Renal pelvis (tissue), 1 donor: ENCODE measurements at regions not wholly inside any gene's neighbourhood (a gene's known extent, or its start where the extent isn't known, plus 50 kb on each side); places are given as distances from the start of the nearest gene placed in this dataset.

Experiments used
- DNase-seq: peaks from one replicate; pipeline ENCODE4 v3.0.0-alpha.2; 2013

DNA sequence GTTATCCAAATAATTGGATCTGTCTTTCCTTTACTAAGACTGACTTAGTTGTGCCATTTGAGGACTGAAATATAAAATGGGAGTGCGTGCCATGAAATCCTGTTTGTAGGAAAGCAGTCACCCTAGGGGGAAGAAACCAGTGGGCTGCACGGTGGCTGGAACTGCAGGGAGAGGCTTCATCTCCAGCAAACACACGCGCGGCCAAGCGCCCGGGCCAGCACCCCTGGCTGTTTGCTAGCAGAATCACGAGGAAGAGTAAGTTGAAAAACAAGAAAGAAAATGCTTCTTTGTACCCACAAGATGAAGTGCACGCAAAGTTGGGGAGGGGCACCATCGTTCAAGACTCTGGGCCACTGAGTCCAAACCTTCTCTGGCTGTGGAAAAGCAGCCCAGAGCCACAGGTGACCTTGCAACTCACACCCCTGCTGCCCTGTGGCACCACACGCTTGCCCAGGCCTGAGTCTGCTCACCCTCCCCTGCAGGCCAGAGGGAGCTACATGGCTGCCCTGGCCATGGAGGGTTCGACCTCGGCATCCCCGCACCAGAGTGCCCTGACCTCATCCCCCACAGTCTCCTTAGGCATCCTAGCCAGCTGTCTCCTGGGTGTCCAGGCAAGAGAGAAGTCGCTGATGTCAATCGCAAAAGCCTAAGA is 55.2 kb downstream of the IRX2 start:
- DNase-seq: no peak

DNA sequence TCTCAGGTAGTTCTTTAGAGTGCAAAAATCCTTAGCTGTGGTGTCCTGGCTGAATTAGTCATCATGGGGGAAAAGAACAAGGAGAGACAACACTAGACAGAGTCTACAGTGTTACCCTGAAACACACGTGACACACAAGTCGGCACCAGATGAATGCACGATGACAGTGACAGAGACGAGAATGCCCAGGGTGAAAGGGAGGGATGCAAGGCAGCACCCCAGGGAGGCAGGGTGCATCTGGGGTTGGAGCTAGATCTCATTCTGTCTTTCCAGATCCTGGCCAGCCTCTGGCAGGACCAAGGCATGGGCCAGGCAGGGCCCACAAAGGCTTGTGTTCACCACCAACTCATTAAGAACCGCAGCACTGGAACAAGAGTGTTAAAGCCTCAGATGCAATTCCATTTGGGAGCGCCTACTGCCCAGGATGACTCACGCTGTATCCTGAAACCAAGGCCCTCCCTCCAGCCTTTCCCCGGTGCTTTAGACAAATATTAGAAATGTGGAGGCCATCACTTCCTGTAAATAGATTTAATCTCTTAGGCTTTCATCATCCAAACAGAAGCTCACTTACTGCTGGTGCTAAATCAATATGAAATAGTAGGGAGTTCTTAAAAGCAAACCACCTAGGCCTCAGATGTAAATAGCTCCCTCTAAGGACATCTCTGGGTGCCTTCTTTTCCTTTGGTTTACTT is 56.1 kb downstream of the IRX2 start:
- no peak for DNase-seq

DNA sequence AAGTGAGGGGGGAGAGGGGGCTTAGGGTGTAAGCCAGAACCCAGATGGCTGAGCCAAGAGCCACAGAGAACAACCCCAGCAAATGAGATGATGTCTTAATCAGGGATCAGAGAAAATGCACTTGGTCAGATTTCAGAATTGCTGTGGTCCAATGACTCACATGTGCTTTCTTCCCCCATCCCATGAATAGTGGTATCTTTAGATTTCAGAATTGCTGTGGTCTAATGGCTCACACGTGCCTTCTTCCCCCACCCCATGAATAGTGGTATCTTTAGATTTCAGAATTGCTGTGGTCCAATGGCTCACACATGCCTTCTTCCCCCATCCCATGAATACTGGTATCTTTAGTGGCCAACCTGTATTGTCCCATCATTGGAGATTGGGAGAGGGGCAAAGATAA is 59.9 kb downstream of the IRX2 start:
- no peak for DNase-seq

DNA sequence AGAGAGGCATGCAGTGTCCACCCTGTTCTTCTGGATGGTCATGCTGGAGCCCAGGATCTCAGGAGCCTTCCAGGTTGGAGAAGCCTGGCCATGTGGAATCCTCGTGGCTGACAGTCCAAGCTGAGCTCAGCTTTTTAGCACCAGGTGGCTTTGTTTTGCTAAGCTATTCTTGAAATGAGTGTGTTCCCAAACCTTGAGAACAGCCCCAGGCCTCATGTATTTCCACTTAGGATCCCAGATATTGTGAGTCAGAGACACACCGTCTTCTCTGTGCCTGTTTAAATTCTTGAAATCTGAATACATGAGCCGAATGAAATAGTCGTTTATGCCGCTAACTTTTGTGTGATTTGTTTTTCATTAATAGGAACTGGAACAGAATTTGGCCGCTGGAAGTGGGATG is 61.2 kb downstream of the IRX2 start:
- DNase-seq: no peak

GRCh38 chr5:2688586-2688985 is 62.9 kb downstream of the IRX2 start:
- no peak for DNase-seq

DNA sequence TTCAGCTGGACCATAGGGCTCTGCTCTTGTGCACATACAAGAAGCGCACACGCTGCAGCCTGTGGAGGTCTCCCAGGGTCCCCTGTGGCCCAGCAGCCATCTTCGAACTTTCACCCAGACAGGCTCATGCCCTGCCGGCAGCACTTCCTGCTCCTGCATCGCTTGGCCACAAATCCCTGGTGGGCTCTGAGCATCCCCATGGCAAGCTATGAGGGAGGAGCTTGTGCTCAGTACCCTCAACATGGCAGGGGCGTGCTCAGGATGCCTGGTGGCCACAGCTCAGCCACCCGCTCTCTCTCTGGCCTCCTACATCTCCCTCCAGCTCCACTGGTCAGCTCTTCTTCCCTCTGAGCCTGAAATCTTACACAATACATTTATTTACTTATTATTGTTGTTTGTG is 63.7 kb downstream of the IRX2 start:
- no peak for DNase-seq

DNA sequence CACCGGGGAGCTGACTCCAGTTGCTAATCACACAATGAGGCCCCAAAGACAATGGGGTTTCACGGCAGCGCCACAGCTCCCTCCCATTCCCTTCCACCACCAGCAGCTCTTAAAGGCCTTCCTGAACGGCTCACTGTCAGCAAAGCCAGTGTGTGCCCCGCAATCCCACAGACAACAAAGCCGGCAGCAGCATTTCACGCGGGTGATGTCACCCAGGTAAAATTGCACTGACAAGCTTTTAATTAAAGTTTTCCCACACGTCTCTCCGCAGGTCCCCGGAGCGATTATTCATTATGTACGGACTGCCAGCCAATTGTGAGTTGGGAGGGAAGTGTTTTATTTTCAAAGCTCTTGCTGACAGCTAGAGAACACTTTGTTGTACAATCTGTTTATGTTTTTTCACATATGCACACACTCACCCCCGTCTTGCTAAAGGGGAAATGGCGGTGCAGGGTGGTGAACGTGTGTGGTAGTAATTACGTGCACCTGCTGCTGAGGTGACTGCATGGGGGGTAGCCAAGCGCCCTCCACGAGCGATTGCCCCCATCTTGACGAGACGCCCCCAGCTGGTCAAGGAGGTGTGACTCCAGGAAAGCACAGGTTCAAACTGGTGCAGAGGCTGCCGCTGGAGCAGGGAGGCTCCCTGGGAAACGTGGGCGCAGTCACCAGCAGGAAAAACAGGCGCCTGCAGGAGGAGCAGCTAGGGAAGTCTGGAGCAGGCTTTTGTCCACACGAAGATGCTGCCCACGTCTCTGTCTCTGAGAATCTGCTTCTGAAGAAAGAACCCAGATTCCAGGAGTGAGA is 65.0 kb downstream of the IRX2 start:
- no peak for DNase-seq

GRCh38 chr5:2685651-2686272 is 65.7 kb downstream of the IRX2 start:
- no peak for DNase-seq

DNA sequence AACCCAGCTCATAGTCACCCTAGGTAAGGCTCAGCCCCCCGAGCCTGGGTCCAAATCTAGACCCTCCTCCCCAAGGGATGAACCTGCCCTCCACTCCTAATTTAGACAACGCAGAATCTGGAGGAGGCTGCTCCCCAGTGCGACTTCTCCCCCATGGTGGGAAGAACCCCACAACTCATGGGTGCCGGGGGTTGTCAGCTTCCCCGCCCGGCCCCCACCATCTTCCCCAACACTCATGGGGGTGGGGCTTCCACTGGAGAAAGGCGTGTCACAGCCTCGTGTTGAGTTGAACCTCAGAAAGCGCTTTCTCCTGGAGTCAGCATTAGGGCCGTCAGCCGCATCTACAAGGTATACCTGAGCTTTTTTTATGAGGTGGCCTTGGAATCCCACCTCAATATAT is 66.9 kb downstream of the IRX2 start:
- DNase-seq: no peak

- DNase-seq: no peak
Observed at GRCh38 chr5:2683720-2684119, 67.8 kb downstream of the IRX2 start.

GRCh38 chr5:2681476-2681875 is 70.0 kb downstream of the IRX2 start:
- DNase-seq: no peak

DNA sequence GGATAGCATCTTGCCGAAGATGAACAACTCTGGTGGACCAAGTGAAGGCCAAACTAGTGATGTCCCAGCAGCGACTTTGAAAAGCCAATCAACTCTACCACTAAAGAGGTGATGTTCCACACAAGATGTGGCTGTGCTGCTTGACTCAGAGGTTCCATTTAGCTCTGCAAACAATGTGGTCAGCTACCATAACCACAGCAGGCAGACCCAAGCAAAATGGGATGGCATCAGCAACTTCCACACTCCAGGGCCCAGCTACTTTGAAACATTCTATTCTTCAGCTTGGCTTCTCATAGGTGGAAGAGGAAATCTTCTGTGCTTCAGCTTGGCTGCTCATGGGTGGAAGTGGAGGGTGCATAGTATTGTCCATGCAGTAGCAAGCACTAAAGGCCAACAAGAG is 70.5 kb downstream of the IRX2 start:
- DNase-seq: no peak

DNA sequence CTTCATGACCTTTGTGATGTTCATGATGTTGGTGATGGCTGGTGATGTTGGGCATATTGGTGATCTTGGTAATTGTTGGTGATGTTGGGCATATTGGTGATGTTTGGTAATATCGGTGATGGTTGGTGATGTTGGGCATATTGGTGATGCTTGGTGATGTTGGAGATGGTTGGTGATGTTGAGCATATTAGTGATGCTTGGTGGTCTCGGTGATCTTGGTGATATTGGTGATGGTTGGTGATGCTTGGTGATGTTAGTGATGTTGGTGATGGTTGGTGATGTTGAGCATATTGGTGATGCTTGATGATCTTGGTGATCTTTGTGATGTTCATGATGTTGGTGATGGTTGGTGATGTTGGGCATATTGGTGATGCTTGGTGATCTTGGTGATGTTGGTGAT is 73.8 kb downstream of the IRX2 start:
- DNase-seq: no peak

DNA sequence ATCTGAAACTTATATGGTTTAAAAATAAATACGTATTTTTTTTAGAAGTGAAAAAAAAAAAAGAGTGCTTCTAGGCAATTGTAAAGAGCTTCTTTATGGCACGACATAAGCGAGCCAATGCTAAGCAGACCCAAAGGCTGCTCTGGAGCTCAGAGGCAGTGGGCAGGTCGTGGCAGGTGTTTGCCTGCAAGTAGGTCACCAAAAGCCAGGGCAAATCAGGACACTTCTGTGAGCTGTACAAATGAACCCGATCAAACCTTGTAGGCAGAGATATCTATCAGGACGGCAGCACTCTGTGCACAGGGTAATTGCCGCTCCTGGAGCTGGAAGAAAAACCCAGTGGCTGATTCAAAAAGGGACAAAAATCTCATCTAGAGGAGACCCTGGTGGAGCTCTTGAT is 75.9 kb downstream of the IRX2 start:
- DNase-seq: no peak

- no peak for DNase-seq
Observed at GRCh38 chr5:2674456-2674855, 77.0 kb downstream of the IRX2 start.

- DNase-seq: no peak
Observed at GRCh38 chr5:2670940-2671339, 80.5 kb downstream of the IRX2 start.

GRCh38 chr5:2669913-2670312 is 81.6 kb downstream of the IRX2 start:
- no peak for DNase-seq

DNA sequence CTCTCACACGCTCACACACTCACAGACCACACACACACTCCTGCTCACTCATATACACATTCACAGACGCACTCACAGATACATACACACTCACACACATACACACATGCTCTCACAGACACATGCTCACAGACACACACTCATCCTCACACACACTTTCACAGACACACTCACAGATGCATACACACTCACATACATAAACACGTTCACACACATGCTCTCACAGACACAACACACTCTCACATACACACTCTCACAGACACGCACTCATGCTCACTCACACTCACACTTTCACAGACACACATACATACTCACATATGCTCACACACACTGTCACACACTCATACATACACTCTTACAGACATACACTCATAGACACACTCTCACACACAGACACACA is 82.2 kb downstream of the IRX2 start:
- no peak for DNase-seq

- DNase-seq: no peak
Observed at GRCh38 chr5:2666081-2666480, 85.4 kb downstream of the IRX2 start.

GRCh38 chr5:2663489-2663888 is 88.0 kb downstream of the IRX2 start:
- no peak for DNase-seq

DNA sequence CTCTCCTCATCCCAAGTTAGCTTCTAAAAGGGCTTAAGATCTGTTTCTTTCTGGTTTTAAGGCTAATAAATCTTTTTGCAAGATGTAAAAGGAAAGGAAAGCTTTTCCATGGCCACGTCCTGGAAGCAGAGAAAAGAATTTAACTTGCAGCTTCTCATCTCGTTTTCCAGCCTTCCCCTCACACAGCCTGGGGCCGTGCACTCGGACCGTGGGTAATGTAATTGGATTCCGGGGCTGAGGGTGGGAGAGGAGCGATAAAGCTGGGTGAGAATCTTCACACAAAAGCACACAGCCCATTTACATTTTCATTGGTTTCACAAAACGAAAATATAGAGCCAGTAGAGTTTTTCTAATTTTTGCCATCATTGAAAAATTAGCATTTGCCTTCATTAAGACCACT is 91.2 kb downstream of the IRX2 start:
- DNase-seq: no peak

GRCh38 chr5:2658881-2659470 is 92.5 kb downstream of the IRX2 start:
- no peak for DNase-seq
